GM23338 (cell line): ENCODE measurements at regions not wholly inside any gene's neighbourhood (a gene's known extent, or its start where the extent isn't known, plus 50 kb on each side); places are given as distances from the start of the nearest gene placed in this dataset.

Source experiments
- ATAC-seq: fragments of 200-7000 bp; cut with Tn5 transposase; 3 replicates; pipeline ENCODE4 v1.9.1; 2020
- DNase-seq: peaks from one replicate; pipeline ENCODE4 v3.0.0-alpha.2; 2015; ENCODE audit warnings: low spot score
- H2AFZ ChIP-seq: fragments of 200-600 bp; sonication (generic); 2 replicates; pipeline ENCODE4 v1.8.0; 2016; ENCODE audit warnings: antibody characterized with exemption, mild to moderate bottlenecking, moderate library complexity
- H3F3A ChIP-seq: fragments of 200-600 bp; sonication (generic); replicated peaks from 2 replicates; pipeline ENCODE4 v1.8.0; 2017; ENCODE audit warnings: antibody characterized with exemption, mixed run types, low read depth
- H3K27ac ChIP-seq: fragments of 200-600 bp; sonication (generic); 2 replicates; pipeline ENCODE4 v1.6.1; 2016; ENCODE audit warnings: low read depth
- H3K27me3 ChIP-seq: fragments of 200-600 bp; sonication (generic); 2 replicates; pipeline ENCODE4 v1.8.0; 2016; ENCODE audit warnings: mild to moderate bottlenecking, mixed run types, moderate library complexity; ENCODE audit not compliant: insufficient read depth
- H3K36me3 ChIP-seq: fragments of 200-600 bp; sonication (generic); 2 replicates; pipeline ENCODE4 v1.8.0; 2016; ENCODE audit warnings: mild to moderate bottlenecking; ENCODE audit not compliant: insufficient read depth
- H3K4me1 ChIP-seq: fragments of 200-600 bp; sonication (generic); 2 replicates; pipeline ENCODE4 v1.8.0; 2016; ENCODE audit warnings: mild to moderate bottlenecking, moderate library complexity; ENCODE audit not compliant: insufficient read depth
- H3K4me2 ChIP-seq: fragments of 200-600 bp; sonication (generic); 2 replicates; pipeline ENCODE4 v1.7.1; 2017; ENCODE audit warnings: mixed run types
- H3K4me3 ChIP-seq: fragments of 200-600 bp; sonication (generic); 2 replicates; pipeline ENCODE4 v1.6.1; 2016; ENCODE audit warnings: mixed run types
- H3K79me2 ChIP-seq: fragments of 200-600 bp; sonication (generic); replicated peaks from 2 replicates; pipeline ENCODE4 v1.8.0; 2017; ENCODE audit warnings: mild to moderate bottlenecking; ENCODE audit not compliant: insufficient read depth
- H3K9me2 ChIP-seq: fragments of 200-600 bp; sonication (generic); 2 replicates; pipeline ENCODE4 v1.8.0; 2017; ENCODE audit not compliant: insufficient read depth
- H4K20me1 ChIP-seq: fragments of 200-600 bp; sonication (generic); replicated peaks from 2 replicates; pipeline ENCODE4 v1.8.0; 2017; ENCODE audit warnings: mild to moderate bottlenecking; ENCODE audit not compliant: insufficient read depth
- H3K27ac Mint-ChIP-seq: 2 replicates; pipeline ENCODE4 v1.8.0; 2020; ENCODE audit warnings: inconsistent platforms, mild to moderate bottlenecking, moderate library complexity, mixed read lengths
- H3K27me3 Mint-ChIP-seq: 3 replicates; pipeline ENCODE4 v1.8.0; 2022; ENCODE audit warnings: low read depth, mild to moderate bottlenecking, moderate library complexity, mixed read lengths, inconsistent platforms; ENCODE audit not compliant: insufficient read depth, poor library complexity
- H3K36me3 Mint-ChIP-seq: 3 replicates; pipeline ENCODE4 v1.8.0; 2021; ENCODE audit warnings: low read depth, mild to moderate bottlenecking, inconsistent platforms, moderate library complexity, mixed read lengths
- H3K4me1 Mint-ChIP-seq: 3 replicates; pipeline ENCODE4 v1.8.0; 2020; ENCODE audit warnings: mild to moderate bottlenecking, inconsistent platforms, mixed read lengths
- H3K4me3 Mint-ChIP-seq: 3 replicates; pipeline ENCODE4 v1.8.0; 2021; ENCODE audit warnings: moderate library complexity, mild to moderate bottlenecking, inconsistent platforms, mixed read lengths
- H3K9me3 Mint-ChIP-seq: 3 replicates; pipeline ENCODE4 v1.8.0; 2020; ENCODE audit warnings: moderate library complexity, mild to moderate bottlenecking, inconsistent platforms, mixed read lengths
- CREB1 ChIP-seq: fragments of 250-450 bp; sonication (Bioruptor Pico); IDR thresholded peaks from 2 replicates; pipeline ENCODE4 v1.5.0; 2020; ENCODE audit warnings: low read depth, mild to moderate bottlenecking, moderate library complexity
- ETS1 ChIP-seq: IDR thresholded peaks from 2 replicates; pipeline ENCODE4 v1.6.1; 2016; ENCODE audit warnings: antibody characterized with exemption
- EZH2 ChIP-seq: fragments of 200-600 bp; sonication (generic); IDR thresholded peaks from one replicate; pipeline ENCODE4 v1.8.0; 2017; ENCODE audit warnings: antibody characterized with exemption, mild to moderate bottlenecking, low read depth; ENCODE audit not compliant: unreplicated experiment
- EZH2phosphoT487 ChIP-seq: fragments of 200-600 bp; sonication (generic); IDR thresholded peaks from one replicate; pipeline ENCODE4 v1.8.1; 2018; ENCODE audit warnings: antibody characterized with exemption; ENCODE audit not compliant: unreplicated experiment
- JUNB ChIP-seq: IDR thresholded peaks from one replicate; pipeline ENCODE4 v1.6.1; 2016; ENCODE audit warnings: antibody characterized with exemption; ENCODE audit not compliant: unreplicated experiment
- NANOG ChIP-seq: IDR thresholded peaks from 2 replicates; pipeline ENCODE4 v1.6.1; 2016; ENCODE audit warnings: antibody characterized with exemption, borderline replicate concordance
- POLR2AphosphoS5 ChIP-seq: IDR thresholded peaks from 2 replicates; pipeline ENCODE4 v1.6.1; 2016; ENCODE audit warnings: antibody characterized with exemption, low read depth
- ZNF114 ChIP-seq: fragments of 250-450 bp; sonication (Bioruptor Pico); IDR thresholded peaks from 2 replicates; pipeline ENCODE4 v1.5.0; 2020; ENCODE audit warnings: mild to moderate bottlenecking, moderate library complexity
- ZNF331 ChIP-seq: fragments of 250-450 bp; sonication (Bioruptor Pico); IDR thresholded peaks from 2 replicates; pipeline ENCODE4 v1.5.0; 2020; ENCODE audit warnings: low read depth, mild to moderate bottlenecking, moderate library complexity
- ZNF462 ChIP-seq: fragments of 250-450 bp; sonication (Bioruptor Pico); IDR thresholded peaks from 2 replicates; pipeline ENCODE4 v1.5.0; 2020; ENCODE audit warnings: mild to moderate bottlenecking, moderate library complexity

DNA sequence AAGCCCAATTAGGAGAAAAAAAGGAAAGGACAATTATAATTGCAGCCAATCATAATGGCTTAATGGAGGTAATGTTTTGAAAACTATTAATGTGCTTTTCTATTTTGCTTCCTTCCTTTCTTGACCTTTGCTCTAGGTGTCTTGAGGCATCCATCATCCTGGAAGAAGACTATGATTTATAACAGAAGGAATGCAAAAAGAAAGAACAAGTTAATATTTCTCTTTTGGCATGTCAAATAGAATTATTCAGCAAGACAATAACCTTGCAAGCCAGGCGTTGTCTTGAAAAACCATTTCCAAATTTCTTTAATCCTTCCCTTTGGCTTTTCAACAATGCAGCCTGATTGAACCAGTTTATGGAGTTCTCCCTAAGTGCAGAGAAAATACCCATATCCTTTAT, 107.7 kb upstream of the USP24 start (continued):
- no peak for TF ChIP-seq ZNF462 (CRISPR knock-in tag)
- no peak for TF ChIP-seq EZH2
- no peak for TF ChIP-seq POLR2AphosphoS5
- no peak for TF ChIP-seq NANOG
- TF ChIP-seq JUNB, result no peak

DNA sequence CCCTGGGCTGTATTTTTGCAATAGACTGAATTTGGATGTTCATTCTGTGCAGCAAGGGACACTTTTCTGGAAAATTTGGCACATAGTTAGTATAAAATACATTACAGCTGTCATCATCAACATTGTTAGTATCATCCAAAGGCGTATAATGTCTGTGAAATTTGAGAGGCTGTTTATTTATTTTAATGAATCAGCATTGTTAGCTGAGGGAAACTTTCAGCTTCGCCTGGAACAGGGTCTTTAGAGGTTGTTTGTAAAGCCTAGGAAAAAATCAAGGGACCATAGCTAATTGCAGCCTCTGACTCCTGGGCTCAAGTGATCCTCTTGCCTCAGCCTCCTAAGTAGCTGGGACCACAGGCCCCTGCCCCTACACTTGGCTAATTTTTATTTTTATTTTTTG, 106.8 kb upstream of the USP24 start:
- H3K27me3 Mint-ChIP-seq, result peaks cover 2% of the 10 kb centered on the region
- no peak for ATAC-seq
- TF ChIP-seq EZH2phosphoT487, result no peak
- TF ChIP-seq EZH2, result no peak
- TF ChIP-seq ETS1, result no peak
- no peak for TF ChIP-seq NANOG
- TF ChIP-seq ZNF331 (CRISPR knock-in tag), result no peak
- no peak for TF ChIP-seq ZNF114
- no peak for TF ChIP-seq ZNF462 (CRISPR knock-in tag)
- no peak for TF ChIP-seq CREB1 (CRISPR knock-in tag)
- no peak for TF ChIP-seq JUNB

More for the DNA sequence above, 106.8 kb upstream of the USP24 start:
- Histone ChIP-seq H3K79me2 (no peaks in the 10 kb centered on the region), H2AFZ (no peak overlapping the region), H3K4me1 (peaks cover 14% of the 10 kb centered on the region), H3F3A (no peaks in the 10 kb centered on the region), H3K4me3 (no peak overlapping the region), H3K9me2 (no peaks in the 10 kb centered on the region), H3K27ac (no peak overlapping the region), H3K4me2 (no peak overlapping the region), H3K36me3 (no peaks in the 10 kb centered on the region), H3K27me3 (no peaks in the 10 kb centered on the region), H4K20me1 (no peaks in the 10 kb centered on the region)
- no peak overlapping the region for H3K4me3 Mint-ChIP-seq
- H3K36me3 Mint-ChIP-seq, result no peaks in the 10 kb centered on the region
- peaks cover 19% of the 10 kb centered on the region for H3K4me1 Mint-ChIP-seq
- H3K27ac Mint-ChIP-seq, result no peak overlapping the region
- no peaks in the 10 kb centered on the region for H3K9me3 Mint-ChIP-seq
- no peak for DNase-seq
